AG04450 (cell line): ENCODE measurements at regions not wholly inside any gene's neighbourhood (a gene's known extent, or its start where the extent isn't known, plus 50 kb on each side); places are given as distances from the start of the nearest gene placed in this dataset.

ENCODE experiments used
- CTCF ChIA-PET: fragments of 300-600, 350-600 bp; formaldehyde crosslinking; extraction: SDS; loops from one replicate; lab custom pipeline; 2022; ENCODE audit warnings: antibody characterized with exemption, inconsistent platforms; lab: Charles Lee
- POLR2A ChIA-PET: fragments of 350-600 bp; formaldehyde crosslinking; extraction: SDS; loops from one replicate; lab custom pipeline; 2021; ENCODE audit warnings: antibody characterized with exemption, inconsistent platforms; lab: Yijun Ruan, JAX
- DNase-seq: peaks from one replicate; pipeline ENCODE4 v3.0.0-alpha.2; 2011; ENCODE audit warnings: low read depth, low spot score
- H3K27ac ChIP-seq: one replicate; pipeline ENCODE4 v1.5.1; 2012; ENCODE audit warnings: low read depth, low read length, control low read depth
- H3K27me3 ChIP-seq: one replicate; pipeline ENCODE4 v1.6.0; 2012; ENCODE audit warnings: low read length; ENCODE audit not compliant: control insufficient read depth, insufficient read depth
- H3K4me3 ChIP-seq: 2 replicates; pipeline ENCODE4 v1.5.1; 2011; ENCODE audit warnings: mild to moderate bottlenecking, low read depth, low read length, control low read depth
- H3K9me3 ChIP-seq: 2 replicates; pipeline ENCODE4 v1.5.1; 2012; ENCODE audit warnings: low read length; ENCODE audit not compliant: control insufficient read depth, insufficient read depth
- TF ChIP-seq, protein P1 (sequence below): IDR thresholded peaks from 2 replicates; pipeline ENCODE4 v1.5.1; 2011; ENCODE audit warnings: low read depth, low read length, control low read depth, inconsistent platforms

- CTCF ChIA-PET, result no interaction called here
- POLR2A ChIA-PET, result no interaction called here
- DNase-seq, result no peak
- TF ChIP-seq, protein P1, sequence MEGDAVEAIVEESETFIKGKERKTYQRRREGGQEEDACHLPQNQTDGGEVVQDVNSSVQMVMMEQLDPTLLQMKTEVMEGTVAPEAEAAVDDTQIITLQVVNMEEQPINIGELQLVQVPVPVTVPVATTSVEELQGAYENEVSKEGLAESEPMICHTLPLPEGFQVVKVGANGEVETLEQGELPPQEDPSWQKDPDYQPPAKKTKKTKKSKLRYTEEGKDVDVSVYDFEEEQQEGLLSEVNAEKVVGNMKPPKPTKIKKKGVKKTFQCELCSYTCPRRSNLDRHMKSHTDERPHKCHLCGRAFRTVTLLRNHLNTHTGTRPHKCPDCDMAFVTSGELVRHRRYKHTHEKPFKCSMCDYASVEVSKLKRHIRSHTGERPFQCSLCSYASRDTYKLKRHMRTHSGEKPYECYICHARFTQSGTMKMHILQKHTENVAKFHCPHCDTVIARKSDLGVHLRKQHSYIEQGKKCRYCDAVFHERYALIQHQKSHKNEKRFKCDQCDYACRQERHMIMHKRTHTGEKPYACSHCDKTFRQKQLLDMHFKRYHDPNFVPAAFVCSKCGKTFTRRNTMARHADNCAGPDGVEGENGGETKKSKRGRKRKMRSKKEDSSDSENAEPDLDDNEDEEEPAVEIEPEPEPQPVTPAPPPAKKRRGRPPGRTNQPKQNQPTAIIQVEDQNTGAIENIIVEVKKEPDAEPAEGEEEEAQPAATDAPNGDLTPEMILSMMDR, result no peak
- Histone ChIP-seq H3K27ac (no peak overlapping the region), H3K9me3 (peaks cover 11% of the 10 kb centered on the region; the same call in 1 of the 2 replicates), H3K4me3 (no peak overlapping the region), H3K27me3 (no peaks in the 10 kb centered on the region)
Observed at GRCh38 chr10:84900141-84900540, 571.8 kb downstream of the CCSER2 start.

DNA sequence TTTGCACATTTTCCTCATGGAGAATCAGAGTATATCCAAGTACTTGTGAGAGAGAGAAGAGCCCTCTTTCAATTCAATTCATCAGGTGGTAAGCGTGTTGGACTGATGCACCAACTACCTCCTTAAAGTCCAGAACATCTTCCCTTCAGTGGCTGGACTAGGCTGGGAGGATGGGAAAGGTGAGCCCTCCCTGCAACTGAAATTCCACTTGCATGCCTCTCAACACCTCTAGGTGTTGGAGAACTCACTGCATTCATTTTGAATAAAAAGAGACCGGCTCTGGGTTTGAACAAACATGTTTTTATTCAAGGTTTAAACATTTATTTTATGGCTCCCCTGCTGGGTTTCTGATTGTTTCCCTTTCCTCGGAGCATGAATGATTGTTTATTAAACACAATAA is 573.5 kb downstream of the CCSER2 start:
- H3K27me3 ChIP-seq, result no peaks in the 10 kb centered on the region
- TF ChIP-seq, protein P1, result no peak
- no peak overlapping the region for H3K4me3 ChIP-seq
- ChIA-PET CTCF (no interaction called here), POLR2A (no interaction called here)
- no peak overlapping the region for H3K27ac ChIP-seq
- DNase-seq, result no peak
- peaks cover 11% of the 10 kb centered on the region; the same call in 1 of the 2 replicates for H3K9me3 ChIP-seq

GRCh38 chr10:84902553-84902952 is 574.2 kb downstream of the CCSER2 start:
- no peaks in the 10 kb centered on the region for H3K27me3 ChIP-seq
- H3K27ac ChIP-seq, result no peak overlapping the region
- H3K4me3 ChIP-seq, result no peak overlapping the region
- DNase-seq, result no peak
- TF ChIP-seq, protein P1, result no peak
- ChIA-PET POLR2A (no interaction called here), CTCF (no interaction called here)
- H3K9me3 ChIP-seq, result peaks cover 14% of the 10 kb centered on the region

DNA sequence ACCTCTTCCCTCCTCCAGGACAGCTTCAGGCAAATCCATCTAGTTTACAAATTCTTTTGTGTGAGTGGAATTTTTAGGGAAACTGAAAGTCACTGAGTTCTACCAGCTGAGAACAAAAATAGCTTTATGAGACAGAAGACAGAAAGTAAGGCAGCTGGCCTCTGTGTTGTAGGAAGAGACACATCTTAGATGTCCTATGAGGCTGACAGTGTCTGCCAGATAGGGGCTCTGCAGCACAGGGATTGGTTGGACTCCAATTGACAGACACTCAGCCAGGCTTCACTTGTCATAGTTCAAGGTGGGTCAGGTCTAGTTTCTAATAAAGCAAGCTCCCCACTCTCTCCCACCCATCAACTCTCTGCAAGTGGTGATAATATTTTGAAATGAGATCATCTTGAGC is 574.9 kb downstream of the CCSER2 start:
- Histone ChIP-seq H3K27me3 (no peaks in the 10 kb centered on the region), H3K9me3 (peaks cover 22% of the 10 kb centered on the region), H3K4me3 (no peak overlapping the region), H3K27ac (no peak overlapping the region)
- CTCF ChIA-PET, result no interaction called here
- DNase-seq, result no peak
- POLR2A ChIA-PET, result no interaction called here
- TF ChIP-seq, protein P1, result no peak

- Histone ChIP-seq H3K27ac (no peak overlapping the region), H3K9me3 (peaks cover 26% of the 10 kb centered on the region), H3K27me3 (no peaks in the 10 kb centered on the region), H3K4me3 (no peak overlapping the region)
- DNase-seq, result no peak
- ChIA-PET POLR2A (no interaction called here), CTCF (no interaction called here)
- TF ChIP-seq, protein P1, result no peak
Observed at GRCh38 chr10:84907461-84908009, 579.1 kb downstream of the CCSER2 start.
